ENCODE measurements at regions not wholly inside any gene's neighbourhood (a gene's known extent, or its start where the extent isn't known, plus 50 kb on each side); places are given as distances from the start of the nearest gene placed in this dataset.
"Not testable (repeated sequence)": the region's sequence is repeated elsewhere in the genome, so short reads cannot be mapped to it uniquely, and the experiment has no call there.

DNA sequence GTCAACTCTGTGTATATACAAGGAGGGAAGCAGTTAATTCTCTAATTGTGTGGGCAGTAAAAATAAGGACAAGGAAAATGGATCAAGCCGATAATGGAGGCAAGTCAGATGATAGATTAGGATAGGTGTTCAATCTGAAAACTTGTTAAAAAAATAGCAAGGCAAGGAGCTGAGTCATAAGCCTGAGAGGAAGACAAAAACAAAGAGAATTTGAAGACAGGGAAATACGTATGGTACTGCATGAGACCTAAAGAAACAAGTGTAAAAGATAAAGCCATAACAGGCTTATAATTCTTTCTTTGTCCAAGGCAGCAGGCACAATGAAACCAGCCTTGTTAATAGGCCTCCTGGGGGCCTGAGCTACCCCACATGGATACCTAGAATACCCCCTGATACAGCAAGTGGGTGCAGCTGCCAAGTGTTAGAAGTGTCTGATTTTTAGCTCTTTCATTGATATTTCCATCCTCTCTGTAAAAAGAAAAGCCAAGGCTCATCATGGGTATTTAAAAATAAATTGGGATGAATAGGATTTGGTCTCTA lies 1570.6 kb upstream of the LRRTM3 start:
- DNase-seq (ENCODE audit: low read depth) = no peak

GRCh38 chr10:65358565-65358964 lies 1567.3 kb upstream of the LRRTM3 start:
- no peak for DNase-seq (ENCODE audit: low read depth)

GRCh38 chr10:65360497-65360896 lies 1565.3 kb upstream of the LRRTM3 start:
- no peak for DNase-seq (ENCODE audit: low read depth)

DNA sequence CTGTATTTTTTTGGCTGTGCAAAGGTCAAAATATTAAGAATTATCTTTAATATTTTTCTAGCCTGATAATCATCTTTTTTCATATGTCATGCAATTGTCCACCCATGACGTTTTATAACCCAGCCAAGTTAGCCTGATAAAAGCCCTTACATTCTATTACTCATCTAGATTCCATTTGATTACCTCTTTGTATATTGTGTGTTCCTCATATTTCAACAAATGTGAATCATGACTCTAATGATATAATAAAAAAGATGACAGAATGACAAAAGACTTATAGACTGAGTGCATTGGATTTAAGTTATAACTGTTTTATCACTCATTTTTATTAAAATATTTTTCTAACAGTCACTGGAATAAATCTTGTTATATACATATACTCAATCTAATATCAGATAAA lies 1560.0 kb upstream of the LRRTM3 start:
- DNase-seq (ENCODE audit: low read depth) = no peak

- DNase-seq (ENCODE audit: low read depth) = no peak
Measured at GRCh38 chr10:65367706-65368105, 1558.1 kb upstream of the LRRTM3 start.

- no peak for DNase-seq (ENCODE audit: low read depth)
Measured at GRCh38 chr10:65375528-65375927, 1550.3 kb upstream of the LRRTM3 start.

GRCh38 chr10:65377687-65378086 lies 1548.1 kb upstream of the LRRTM3 start:
- DNase-seq (ENCODE audit: low read depth) = no peak

DNA sequence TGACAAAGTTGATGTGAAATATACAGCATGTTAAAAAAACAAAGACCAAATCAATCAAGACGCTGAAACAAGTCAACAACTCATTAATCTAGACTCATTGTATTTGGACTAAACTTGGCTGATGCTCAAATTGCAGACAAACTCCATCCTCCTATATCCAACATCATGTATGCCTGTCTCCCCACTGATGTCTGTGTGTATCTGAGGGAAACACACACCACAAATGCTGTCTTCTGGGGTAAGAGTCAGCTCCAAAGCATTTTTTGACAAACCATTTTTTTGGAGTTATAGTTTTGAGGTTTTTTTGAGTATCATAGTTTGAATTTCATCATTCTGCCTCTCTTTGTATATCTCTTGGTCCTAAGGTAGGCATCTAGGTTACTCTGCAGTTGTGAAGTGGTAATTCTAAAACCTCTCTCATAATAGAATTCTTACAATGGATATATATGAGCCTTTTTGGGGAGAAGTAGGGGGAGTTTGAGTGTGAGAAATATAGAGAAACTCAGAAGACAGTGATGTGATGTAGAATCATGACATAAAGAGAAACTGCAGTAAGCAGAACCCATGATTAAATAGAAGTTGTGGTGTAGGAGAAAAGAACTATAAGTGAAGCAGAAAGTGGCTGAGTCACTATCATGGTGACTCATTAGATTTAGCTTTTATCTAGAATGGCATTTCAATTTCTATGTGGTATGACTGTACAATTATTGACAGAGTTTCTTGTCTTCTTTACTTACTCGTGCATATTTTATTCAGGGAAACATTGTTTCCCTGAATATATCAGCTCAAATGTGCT lies 1531.1 kb upstream of the LRRTM3 start:
- DNase-seq (ENCODE audit: low read depth) = no peak

DNA sequence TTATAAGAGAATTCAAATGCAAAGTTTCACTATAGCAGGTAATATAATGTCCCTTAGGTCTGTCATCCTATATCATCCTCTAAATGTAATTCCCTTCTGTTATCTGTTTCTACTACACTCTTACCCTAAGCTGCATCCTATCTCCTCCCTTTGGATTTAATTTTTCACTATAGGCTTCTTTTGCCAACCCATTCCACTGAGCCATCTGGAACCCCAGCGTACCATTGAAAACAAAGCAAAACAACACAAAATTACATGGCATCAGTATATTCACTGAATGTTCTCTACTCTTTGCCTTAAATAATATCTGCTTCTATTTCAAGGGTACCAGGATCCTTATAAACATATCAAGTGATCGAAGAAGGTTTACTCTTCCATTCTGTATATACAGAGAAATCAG lies 1530.2 kb upstream of the LRRTM3 start:
- DNase-seq (ENCODE audit: low read depth) = no peak

DNA sequence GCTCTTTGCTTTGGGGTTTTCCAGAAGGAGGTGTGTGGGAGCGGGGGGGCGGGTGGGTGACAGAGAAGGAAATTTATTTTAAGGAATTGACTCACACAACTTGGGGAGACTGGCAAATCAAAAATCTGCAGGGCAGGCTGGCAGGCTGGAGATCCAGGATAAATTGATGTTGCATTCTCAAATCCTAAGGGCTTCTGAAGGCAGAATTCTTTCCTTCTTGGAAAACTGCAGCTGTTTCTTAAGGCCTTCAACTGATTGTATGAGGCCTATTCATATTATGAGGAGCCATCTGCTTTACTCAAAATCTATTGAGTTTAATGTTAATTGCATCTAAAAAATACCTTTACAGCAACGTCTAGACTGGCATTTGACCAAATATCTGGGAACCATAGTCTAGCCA lies 1528.8 kb upstream of the LRRTM3 start:
- no peak for DNase-seq (ENCODE audit: low read depth)

DNA sequence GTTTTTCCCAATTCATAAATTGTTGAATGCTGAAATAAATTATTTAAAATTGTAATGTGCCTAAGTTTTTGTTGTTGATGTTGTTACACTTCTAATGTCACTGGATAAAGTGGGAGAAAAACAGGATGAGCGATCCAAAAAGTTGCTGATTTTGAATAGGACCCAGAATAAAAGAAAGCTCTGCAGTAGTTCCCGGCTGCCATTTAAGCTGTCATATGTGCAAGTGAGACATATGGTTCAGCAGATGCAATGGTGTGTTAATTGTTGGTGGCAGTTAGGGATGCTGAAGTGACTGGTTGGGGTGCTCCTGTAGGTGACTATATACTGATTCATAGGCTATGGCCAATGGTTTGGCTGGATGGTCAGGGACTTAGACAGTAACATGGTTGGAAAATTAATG lies 1517.4 kb upstream of the LRRTM3 start:
- no peak for DNase-seq (ENCODE audit: low read depth)

- no peak for DNase-seq (ENCODE audit: low read depth)
Measured at GRCh38 chr10:65413001-65413400, 1512.8 kb upstream of the LRRTM3 start.

DNA sequence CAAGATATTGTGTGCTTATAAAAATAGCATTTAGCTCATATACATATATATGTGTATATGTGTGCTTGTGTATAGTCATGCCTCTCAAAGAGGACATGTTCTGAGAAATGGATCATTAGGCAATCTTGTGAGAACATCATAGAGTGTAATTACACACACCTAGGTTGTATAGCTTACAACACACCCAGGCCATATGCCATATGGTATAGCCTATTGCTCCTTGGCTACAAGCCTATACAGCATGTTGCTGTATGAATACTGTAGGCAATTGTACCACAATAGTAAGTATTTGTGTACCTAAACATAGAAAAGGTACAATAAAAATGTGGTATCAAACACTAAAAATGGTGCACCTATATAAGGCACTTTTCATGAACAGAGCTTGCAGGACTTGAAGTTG lies 1510.5 kb upstream of the LRRTM3 start:
- DNase-seq (ENCODE audit: low read depth) = no peak

- DNase-seq (ENCODE audit: low read depth) = no peak
Measured at GRCh38 chr10:65416094-65416493, 1509.7 kb upstream of the LRRTM3 start.

DNA sequence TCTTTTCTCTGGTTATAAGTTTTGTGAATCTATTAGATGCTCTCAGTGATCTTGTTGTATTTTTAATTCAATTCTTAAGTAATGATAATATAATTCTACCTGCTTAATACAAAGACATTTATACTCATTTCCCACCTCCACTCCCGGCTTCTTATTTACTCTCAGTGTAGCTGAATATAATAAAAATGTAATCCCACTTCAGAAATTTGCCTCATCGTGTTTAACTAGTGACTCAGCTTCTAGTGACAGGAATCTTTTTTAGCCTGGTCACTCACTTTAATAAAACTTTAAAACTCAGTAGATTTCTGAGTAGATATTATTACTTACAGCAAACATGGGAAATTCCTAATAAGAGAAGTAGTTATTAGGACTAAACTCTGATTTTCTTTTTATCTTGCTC lies 1506.2 kb upstream of the LRRTM3 start:
- DNase-seq (ENCODE audit: low read depth) = no peak

DNA sequence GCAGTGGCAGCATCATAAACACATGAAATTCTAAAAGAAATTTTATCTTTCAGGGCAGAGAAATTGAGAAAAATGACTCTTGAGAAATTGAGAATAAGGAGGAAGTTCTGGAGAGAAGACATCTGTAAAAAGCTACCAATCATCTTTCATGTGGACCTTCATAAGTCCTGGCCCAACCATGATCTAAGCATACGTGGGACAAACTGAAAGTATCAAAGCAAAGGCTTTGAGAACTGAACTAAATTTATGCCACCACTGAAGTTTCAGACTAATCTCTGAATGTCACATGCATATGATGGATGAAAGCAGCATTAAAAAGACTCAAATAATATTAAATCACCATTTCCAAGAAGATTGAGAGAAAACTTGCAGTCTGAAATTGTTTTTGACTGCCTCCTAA lies 1502.8 kb upstream of the LRRTM3 start:
- DNase-seq (ENCODE audit: low read depth) = no peak

DNA sequence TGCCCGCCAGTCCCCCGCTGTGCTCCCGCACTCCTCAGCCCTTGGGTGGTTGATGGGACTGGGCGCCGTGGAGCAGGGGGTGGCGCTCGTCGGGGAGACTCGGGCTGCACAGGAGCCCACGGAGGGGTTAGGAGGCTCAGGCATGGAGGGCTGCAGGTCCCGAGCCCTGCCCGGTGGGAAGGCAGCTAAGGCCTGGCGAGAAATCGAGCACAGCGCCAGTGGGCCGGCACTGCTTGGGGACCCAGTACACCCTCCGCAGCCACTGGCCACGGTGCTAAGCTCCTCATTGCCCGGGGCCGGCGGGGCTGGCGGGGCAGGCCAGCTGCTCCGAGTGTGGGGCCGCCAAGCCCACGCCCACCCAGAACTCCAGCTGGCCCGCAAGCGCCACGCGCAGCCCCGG lies 1496.5 kb upstream of the LRRTM3 start:
- not testable (repeated sequence) for DNase-seq (ENCODE audit: low read depth)

GRCh38 chr10:65430979-65431378 lies 1494.9 kb upstream of the LRRTM3 start:
- no peak for DNase-seq (ENCODE audit: low read depth)

DNA sequence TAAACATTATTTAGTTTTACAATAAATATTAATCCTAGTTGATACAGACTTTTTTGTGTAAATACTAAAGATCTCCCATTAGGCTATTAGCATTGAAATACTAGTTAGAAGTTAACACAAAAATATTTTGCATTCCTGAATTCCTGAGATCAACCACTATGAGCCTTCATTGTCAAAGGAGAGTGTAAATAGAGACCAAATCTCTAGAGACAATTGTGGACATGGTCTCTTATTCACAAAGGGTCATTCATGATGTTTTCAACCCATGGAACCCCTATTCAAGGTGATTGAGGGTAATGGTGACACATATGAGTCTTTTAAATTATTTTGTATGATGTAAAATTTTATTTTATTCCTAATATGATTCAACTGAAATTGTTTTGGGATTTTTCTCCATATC lies 1454.8 kb upstream of the LRRTM3 start:
- no peak for DNase-seq (ENCODE audit: low read depth)

DNA sequence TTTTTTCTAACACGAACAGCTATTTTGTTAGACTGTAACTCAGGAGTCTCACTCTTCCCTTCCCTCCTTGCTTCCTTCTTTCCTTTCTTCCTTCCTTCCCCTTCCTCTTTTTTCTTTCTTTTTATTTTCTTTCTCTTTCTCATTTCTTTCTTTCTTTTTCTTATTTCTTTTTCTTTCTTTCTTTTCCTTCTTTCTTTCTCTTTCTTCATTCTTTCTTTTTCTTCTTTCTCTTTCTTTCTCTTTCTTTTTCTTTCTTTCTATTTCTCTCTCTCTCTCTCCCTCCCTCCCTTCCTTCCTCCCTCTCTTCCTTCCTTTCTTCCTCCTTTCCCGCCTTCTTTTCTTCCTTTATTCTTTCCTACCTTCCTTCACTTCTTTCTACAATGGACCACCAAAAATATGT lies 1443.0 kb upstream of the LRRTM3 start:
- DNase-seq (ENCODE audit: low read depth) = no peak

GRCh38 chr10:65491799-65492198 lies 1434.0 kb upstream of the LRRTM3 start:
- no peak for DNase-seq (ENCODE audit: low read depth)

- DNase-seq (ENCODE audit: low read depth) = no peak
Measured at GRCh38 chr10:65496541-65496940, 1429.3 kb upstream of the LRRTM3 start.

GRCh38 chr10:65497837-65498236 lies 1428.0 kb upstream of the LRRTM3 start:
- no peak for DNase-seq (ENCODE audit: low read depth)

- DNase-seq (ENCODE audit: low read depth) = no peak
Measured at GRCh38 chr10:65500716-65501115, 1425.1 kb upstream of the LRRTM3 start.
